Fibroblast of skin of right quadriceps (primary cell): ENCODE measurements at regions not wholly inside any gene's neighbourhood (a gene's known extent, or its start where the extent isn't known, plus 50 kb on each side); places are given as distances from the start of the nearest gene placed in this dataset.

Experiments used
- DNase-seq: peaks from one replicate; pipeline ENCODE4 v3.0.0-alpha.2; 2013

GRCh38 chr21:33157303-33157702, 72.4 kb upstream of the IFNAR2 start:
- DNase-seq = no peak

- no peak for DNase-seq
Measured at GRCh38 chr21:33158654-33159053, 71.1 kb upstream of the IFNAR2 start.

- no peak for DNase-seq
Measured at GRCh38 chr21:33162436-33162951, 67.2 kb upstream of the IFNAR2 start.

DNA sequence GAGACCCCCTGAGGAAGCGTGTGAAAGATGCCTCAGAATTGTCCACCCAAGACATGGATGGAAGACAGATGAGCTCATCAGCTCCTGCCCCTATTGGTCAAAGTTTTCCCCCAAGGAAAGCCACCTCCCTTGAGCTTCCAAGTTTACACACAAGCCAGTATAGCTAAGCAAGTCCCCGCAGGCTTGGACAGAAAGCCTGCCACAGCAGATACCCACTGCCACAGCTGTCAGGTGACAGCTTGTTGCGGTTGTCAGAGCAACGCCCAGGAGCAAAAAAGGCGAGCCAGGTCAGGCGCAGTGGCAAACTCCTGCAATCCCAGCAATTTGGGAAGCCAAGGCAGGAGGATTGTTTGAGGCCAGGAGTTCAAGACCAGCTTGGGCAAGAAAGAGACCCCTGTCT, 60.9 kb upstream of the IFNAR2 start:
- no peak for DNase-seq

- DNase-seq = no peak
Measured at GRCh38 chr21:33169359-33169758, 60.4 kb upstream of the IFNAR2 start.

GRCh38 chr21:33171616-33172169, 58.0 kb upstream of the IFNAR2 start:
- no peak for DNase-seq

- no peak for DNase-seq
Measured at GRCh38 chr21:33174756-33175155, 55.0 kb upstream of the IFNAR2 start.
